GM18498 (cell line): ENCODE measurements at regions not wholly inside any gene's neighbourhood (a gene's known extent, or its start where the extent isn't known, plus 50 kb on each side); places are given as distances from the start of the nearest gene placed in this dataset.
"Not testable (repeated sequence)": the region's sequence is repeated elsewhere in the genome, so short reads cannot be mapped to it uniquely, and the experiment has no call there.

Experiments
- ATAC-seq: cut with Tn5 transposase; IDR thresholded peaks from one replicate; pipeline ENCODE4 v1.9.1; 2021; ENCODE audit warnings: mild to moderate bottlenecking, moderate library complexity; ENCODE audit not compliant: unreplicated experiment

DNA sequence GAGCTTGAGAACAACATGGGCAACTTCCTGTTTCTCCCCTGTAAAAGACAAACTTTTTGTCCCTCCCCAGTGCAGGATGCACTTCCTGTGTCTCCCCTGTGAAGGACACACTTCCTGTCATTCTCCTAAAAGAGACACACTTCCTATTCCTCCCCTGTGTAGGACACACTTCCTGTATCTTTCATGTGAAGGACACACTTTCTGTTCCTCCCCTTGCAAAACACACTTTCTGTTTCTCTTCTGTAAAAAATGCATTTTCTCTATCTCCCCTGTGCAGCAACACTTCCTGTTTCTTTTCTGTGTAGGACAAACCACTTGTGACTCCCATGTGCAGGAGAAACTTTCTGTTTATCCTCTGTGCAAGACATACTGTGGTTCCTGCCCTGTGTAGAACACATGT, 488.6 kb upstream of the USP9Y start:
- ATAC-seq = peak; percentile 55

DNA sequence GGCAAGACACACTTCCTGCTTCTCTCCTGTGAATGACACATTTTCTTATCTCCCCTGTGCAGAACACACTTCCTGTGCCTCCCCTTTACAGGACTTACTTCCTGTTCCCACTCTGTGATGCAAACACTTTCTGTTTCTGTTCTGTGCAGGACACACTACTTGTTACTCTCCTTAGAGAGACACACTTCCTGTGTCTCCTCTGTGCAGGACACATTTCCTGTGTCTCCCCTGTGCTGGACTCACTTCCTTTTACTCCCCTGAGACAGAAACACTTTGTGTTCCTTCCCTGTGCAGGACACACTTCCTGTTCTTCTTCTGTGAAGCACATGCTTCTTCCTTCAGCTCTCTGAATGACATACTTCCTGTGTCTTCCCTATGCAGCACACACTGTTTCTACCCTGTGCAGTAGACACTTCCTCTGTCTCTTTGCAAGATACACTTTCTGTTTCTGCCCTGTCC, 485.4 kb upstream of the USP9Y start:
- ATAC-seq = no peak

DNA sequence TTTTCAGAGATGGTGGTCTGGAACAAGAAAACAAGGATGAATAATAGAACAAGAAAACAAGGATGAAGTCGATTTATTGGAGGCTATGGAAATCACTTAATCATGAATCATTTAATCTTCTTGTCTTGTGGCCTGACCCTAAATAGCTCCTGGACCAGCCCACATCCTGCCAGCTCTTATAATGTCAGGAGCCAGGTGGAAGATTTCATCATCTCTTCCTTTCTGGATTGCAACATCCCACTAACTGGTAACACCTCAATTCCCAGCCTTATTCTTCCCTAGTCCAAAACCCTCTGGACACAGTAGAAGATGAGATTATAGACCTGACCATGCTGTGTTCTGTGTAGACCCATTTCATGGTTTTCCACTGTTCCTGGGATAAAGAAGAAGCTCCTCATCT, 470.1 kb upstream of the USP9Y start:
- ATAC-seq = no peak

DNA sequence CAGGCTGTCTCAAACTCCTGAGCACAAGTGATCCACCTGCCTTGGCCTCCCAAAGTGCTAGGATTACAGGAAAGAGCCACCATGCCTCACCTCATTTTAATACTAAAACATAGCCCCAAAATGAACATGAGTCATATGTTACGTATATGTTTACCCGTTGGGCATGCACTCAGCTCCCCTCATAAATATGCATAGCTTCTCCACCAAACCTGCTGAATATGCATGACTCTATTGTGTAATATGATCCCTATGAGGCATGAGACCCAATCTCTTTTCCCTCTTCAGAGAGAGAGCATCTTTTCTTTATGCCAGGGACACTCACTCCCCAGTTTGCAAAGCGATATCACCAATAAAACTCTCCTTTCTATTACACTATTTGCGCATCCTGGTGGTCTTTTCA, 464.6 kb upstream of the USP9Y start:
- ATAC-seq = no peak

DNA sequence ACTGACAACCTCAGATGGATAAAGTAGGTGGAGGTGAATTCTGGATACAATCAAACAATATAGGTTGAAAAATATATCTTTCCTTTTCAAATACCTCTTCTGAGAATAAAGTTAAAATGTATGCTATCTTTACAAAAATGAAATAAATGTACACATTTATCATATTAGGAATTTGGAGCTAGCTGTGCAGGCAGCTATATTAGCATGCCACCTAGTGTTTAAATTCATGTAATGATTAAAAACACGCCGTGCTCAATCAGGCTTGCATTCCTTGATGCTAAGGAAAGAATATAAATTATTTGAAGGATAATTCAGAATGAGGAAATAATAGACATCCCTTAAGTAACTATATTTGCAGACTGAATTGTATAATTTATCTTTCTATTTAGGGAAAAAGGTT, 460.7 kb upstream of the USP9Y start:
- ATAC-seq = not testable (repeated sequence)

DNA sequence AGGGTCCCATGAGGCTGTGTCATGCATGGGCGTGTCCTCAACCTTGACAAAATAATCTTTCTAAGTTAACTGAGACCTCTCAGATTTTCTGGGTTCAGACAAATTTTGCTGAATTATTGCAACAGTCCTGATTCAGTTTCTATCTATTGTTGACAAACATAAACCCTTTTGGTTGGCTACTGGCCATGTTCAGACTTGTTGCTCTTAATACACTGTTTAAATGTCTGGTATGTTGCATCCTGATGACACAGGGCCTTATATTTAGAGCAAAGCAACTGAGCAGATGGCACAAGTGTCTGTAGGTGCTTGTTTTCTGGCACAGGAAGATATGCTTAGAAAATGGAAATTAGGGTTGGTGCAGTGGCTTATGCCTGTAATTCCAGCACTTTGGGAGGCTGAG, 456.9 kb upstream of the USP9Y start:
- ATAC-seq = no peak

DNA sequence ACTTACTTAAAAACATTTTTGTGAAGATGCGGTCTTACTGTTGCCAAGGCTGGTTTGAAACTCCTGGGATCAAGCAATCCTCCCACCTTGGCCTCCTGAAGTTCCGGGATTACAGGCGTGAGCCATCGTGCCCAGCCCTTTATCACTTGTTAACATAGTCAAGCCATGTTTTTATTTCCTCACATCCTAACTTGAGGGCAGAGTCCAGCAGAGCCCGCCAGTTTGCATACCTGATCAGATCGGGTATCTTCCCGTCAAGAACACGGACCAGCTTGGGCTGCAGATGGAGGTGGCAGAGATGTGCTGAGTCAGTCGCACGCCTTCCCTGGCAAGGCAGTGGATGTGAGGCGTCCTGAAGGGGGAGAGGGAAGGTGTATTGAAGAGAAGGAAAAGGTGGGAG, 447.3 kb upstream of the USP9Y start:
- no peak for ATAC-seq

DNA sequence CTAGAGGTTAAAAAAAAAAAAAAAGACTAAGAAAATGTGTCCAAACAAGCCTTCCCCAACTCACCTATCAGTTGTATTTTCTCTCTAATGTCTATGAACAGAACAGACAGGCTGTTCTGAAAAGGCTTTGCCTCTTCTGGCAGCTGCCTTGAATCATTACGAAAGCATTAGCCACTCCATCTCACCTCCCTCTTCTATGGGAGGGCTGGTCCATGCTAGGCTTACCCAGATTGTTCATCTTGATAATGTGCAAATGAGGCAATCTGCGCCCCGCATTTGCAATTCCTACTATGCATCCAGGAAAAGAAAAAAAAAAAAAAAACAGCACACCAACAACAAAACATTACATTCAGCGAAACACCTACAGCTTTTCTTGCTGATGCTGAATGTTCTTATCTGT, 429.9 kb upstream of the USP9Y start:
- no peak for ATAC-seq

DNA sequence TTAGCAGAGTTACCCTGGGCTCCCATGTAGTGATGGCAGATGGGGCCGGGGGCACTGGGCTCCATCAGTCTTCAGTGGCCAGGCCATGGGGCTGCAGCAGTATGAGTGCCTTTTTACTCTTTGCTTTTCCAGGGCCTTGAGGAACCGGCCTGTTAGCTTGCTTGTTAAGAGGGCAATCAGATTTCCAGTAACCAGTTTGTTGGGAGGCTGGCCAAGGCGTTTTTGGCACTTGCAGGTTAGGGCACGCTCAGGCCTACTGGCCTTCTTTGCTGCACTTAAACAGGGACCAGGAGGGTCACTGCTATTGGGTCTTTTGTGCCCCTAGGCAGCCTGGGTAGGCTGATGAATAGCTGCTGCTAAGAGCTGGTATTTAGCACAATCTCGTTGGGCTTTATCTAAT, 415.4 kb upstream of the USP9Y start:
- no peak for ATAC-seq

DNA sequence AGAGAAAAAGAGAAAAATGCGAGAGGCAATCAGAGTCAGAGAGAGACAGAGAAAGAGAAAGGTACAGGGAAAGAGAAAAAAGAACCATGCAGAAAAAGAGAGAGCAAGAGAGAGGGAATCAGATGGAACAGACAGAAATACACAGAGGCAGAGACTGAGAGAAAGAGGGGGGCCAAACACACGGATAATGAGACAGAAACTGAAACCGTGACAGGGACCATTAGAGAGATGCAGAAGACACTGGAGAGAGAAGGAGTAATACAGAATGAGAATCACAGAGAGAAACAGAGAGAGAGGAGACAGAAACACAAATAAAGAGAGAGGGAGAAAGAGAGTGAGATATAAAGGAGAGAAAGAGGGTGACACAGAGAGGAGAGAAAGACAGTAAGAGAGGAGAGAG, 412.1 kb upstream of the USP9Y start:
- ATAC-seq = no peak

DNA sequence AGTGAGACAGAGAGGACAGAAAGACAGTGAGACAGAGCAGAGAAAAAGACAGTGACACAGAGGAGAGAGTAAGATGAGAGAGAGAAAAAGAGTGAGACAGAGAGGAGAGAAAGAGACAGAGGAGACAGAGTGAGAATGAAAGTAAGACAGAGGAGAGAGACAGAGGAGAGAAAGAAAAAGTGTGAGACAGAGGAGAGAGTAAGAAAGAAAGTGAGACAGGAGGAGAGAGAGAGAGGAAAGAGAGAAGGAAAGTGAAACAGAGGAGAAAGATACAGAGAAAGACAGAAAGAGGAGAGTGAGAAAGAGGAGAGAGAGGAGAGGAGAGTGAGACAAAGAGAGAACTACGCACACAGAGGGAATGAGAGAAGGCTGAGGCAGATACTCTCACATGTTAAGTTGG, 411.6 kb upstream of the USP9Y start:
- ATAC-seq = no peak

DNA sequence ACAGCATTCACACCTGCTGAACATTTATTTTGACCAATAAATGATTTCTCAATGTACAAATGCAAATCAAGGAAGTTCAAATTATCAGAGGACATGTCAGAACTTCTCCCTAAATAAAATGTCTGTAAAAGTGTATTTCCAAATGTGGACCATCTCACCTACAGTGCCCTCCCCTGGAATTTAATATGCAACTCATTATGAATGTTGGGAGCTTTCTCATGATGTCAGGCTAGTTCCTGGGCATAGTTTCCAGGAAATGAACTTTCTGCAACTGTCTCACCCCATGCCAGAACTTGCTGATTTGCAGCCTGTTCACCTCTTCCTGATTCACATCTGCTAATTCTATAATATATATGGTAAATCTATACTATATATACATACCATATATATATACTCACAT, 408.5 kb upstream of the USP9Y start:
- ATAC-seq = no peak

DNA sequence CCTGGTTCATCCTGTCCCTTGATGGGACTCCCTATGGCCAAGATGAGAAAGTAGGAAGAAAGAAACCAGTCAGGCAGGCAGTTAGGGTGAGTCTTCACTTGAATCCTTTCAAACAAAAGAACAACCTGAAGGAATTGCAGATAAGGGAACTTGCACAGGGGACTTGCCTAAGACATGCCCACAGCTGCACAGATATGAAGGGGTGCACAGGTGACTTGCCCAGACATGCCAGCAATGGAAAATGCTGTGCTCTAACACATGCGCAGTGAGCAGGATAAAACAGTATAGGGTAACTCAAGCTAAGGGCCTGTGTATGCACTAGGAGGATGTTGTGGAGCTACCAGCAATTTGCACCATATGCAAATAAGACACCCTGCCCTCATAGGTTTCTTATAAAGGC, 404.6 kb upstream of the USP9Y start:
- no peak for ATAC-seq

DNA sequence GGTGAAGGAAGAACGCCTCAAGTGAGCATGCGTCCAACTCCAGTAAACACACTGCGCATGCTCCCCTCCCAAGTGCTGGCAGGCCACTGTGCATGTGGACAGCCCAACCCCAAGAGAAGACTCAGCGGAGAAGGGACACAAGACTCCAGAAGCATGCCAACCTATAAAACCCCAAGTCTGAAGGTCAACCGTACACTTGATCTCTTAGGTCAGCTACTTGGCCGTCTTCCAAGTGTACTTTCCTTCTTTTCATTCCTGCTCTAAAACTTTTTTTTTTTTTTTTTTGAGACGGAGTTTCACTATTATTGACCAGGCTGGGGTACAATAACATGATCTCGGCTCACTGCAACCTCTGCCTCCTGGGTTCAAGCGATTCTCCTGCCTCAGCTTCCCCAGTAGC, 401.2 kb upstream of the USP9Y start:
- not testable (repeated sequence) for ATAC-seq

DNA sequence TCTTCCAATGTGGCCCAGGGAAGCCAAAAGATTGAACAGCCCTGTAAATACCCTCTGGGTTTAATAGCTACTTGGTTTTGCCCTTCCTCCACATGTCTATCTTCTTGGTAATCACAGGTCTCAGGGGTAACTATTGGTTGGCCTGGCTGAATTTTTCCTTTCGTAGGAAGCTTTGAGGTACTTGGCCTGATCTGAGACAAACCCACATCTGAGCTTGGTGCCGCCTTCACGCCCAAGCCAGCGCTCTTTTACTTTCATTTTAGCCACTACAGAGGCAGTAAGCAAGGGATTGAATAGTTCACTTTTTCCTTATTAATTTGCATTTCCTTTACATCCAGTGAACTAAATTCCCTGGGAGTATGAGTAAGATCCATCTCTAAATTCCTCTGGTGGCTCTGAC, 397.6 kb upstream of the USP9Y start:
- ATAC-seq = no peak

DNA sequence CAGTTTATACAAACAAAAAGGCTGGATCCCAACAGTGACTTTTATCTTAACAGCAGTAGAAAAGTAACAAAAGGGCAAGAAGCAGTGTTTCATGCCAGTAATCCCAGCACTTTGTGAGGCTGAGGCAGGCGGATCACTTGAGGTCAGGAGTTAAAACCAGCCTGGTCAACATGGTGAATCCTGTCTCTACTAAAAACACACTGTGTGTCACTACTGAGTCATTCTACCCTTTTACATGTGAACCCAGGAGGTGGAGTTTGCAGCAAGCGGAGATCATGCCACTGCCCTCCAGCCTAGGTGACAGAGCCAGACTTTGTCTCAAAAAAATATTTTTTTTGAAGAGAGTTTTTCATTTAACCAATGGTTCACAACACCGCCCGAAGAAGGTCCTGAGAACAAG, 395.6 kb upstream of the USP9Y start:
- no peak for ATAC-seq

DNA sequence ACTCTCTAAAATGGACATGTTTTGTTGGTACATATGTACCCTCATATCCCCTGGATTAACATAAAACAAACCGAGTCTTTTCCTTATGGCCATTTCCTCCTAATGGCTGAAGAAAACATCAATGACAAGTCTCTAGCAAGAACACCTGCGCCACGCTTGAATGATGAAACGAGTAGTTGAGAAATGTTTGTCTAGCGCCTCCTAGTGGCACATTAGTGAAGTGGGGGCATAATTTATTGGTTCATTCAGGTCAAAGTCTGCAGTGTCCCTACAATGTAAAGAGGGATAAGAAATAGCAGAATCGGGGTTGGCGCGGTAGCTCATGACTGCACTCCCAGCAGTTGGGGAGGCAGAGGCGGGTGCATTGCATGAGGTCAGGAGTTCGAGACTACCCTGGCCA, 391.8 kb upstream of the USP9Y start:
- ATAC-seq = no peak

DNA sequence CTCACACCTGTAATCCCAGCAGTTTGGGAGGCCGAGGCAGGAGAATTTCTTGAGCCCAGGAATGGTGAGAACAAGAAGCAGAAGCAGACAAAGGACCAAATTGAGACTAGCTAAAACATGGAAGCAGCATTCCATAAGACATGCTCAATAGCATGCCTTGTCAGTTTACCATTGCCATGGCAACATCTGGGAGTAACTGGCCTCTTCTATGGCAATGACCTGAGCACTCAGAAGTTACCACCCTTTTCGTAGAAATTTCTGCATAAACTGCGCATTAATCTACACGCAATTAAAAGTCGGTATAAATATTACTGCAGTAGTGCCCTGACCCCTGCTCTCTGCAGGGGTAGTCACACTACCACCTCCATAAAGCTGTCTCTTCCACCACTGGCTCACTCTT, 390.2 kb upstream of the USP9Y start:
- ATAC-seq = no peak

DNA sequence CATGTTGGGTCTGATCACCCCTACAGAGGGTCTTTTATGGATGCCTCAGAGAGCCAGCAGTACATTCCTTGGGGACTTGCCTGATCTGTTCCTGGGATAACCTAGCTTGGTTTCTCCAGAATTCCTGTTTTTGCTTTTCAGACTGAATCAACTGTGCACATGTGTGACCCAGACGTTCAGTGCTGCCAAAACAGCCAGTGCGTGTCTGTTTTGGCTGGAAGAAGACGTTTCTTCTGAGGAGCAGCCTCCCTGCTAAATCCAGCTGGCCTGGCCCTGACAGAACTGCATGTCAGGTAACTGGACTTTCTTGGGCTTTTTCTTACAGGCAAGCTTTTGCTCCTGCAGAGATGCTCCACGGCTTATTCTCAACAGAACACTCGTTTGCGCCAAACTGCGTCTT, 373.3 kb upstream of the USP9Y start:
- ATAC-seq = no peak

DNA sequence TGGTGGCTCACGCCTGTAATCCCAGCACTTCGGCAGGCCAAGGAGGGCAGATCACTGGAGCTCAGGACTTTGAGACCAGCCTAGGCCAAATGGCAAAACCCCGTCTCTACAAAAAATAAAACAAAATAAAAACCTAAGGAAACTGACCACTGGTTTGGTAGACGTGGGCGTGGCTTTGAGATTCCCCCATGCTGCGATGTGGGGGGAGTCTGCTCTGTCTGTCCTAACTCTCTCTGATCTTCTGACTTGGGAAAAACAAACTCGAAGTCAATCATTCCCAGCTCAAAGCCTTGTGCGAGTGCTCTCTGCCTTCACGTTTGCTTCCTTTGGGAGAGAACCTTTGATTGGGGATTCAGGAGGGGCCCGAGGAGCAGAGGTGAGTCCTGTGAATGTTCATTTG, 369.1 kb upstream of the USP9Y start:
- ATAC-seq = not testable (repeated sequence)

DNA sequence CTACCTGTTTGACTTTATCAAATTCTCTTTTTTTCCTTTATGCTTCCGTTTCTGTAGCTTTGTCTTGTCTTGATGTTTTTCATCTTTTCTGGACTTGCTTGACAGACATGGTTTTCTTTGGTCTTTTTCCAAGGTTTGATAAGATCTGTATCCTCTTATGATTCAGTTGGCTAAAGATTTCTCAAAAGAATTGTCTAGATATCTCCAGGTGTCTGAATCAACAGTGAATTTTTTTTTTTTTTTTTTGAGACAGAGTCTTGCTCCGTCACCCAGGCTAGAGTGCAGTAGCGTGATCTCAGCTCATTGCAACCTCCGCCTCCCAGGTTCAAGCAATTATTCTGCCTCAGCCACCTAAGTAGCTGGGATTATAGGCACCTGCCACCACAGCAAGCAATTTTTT, 357.8 kb upstream of the USP9Y start:
- no peak for ATAC-seq

DNA sequence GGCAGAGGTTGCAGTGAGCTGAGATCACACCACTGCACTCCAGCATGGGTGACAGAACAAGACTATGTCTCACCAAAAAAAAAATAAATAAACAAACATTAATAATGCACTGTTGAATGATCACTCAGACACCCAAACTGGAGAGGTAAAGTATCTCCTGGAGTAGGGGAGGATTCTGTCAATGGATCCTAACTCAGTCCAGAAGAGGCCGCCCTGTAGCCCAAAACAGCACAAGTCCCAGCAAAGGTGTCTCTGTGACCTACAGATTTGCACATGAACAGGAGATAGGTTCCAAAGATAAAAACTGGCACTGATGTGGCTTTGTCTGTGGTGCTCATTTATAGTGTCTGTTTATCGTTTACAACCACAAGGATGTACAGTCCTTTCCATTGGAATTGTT, 352.9 kb upstream of the USP9Y start:
- ATAC-seq = no peak

DNA sequence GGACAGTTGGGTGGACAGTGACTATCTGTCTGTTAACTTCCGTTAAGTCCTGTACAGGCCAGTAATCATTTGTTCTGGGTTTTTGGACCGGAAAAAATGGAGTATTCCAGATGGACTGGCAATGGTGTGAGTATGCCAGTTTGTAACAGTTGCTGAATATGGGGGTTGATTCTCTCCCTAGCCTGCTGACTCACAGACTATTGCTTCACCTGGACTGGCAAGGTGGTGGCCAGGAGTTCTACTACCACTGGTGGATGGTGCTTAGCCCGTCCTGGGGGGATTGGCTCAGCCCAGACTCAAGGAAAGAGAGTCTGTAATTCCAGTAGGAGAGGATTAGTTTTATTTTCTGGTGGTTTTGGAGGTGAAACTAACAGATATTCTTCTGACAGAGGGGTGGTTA, 343.8 kb upstream of the USP9Y start:
- no peak for ATAC-seq

DNA sequence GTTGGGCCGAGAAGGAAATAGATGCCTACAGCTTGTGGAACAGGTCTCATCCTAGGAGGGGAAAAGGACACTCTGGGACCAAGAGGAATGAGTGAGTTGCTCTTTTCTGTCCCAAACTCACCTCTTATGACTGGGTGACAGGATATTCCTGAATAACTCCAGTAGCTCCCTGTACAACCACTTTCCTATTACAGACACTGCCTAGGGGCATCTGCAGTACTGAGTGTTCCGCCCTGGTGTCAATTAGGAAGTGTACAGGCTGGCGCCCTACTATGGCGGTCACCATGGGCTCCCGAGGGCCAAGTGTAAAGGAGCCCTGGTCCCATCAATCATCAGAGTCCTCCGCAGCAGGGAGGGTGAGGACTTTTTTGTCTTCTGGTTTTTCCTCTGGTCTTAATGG, 343.4 kb upstream of the USP9Y start:
- ATAC-seq = no peak
